Neural cell (in vitro differentiated cells): ENCODE measurements at regions not wholly inside any gene's neighbourhood (a gene's known extent, or its start where the extent isn't known, plus 50 kb on each side); places are given as distances from the start of the nearest gene placed in this dataset.

Experiments used
- H2AFZ ChIP-seq: fragments of 200-600, 300-800 bp; sonication (generic), shearing (Covaris generic); 2 replicates; pipeline ENCODE4 v1.6.0; 2014; ENCODE audit warnings: low read depth, mild to moderate bottlenecking, antibody characterized with exemption, low read length, moderate library complexity
- H3F3A ChIP-seq: fragments of 200-600 bp; shearing (Covaris generic); 2 replicates; pipeline ENCODE4 v1.6.1; 2016; ENCODE audit warnings: mild to moderate bottlenecking, moderate library complexity, mixed read lengths, antibody characterized with exemption, low read length; ENCODE audit not compliant: insufficient read depth, poor library complexity, severe bottlenecking
- H3K27ac ChIP-seq: fragments of 200-600, 300-800 bp; sonication (generic), shearing (Covaris generic); 2 replicates; pipeline ENCODE4 v1.5.1; 2014; ENCODE audit warnings: mild to moderate bottlenecking, low read length, moderate library complexity
- H3K27me3 ChIP-seq: fragments of 300-800, 200-600 bp; sonication (generic), shearing (Covaris generic); 2 replicates; pipeline ENCODE4 v1.6.0; 2014; ENCODE audit warnings: mild to moderate bottlenecking, low read depth, low read length, moderate library complexity; ENCODE audit not compliant: insufficient read depth
- H3K36me3 ChIP-seq: fragments of 300-800, 200-600 bp; sonication (generic), shearing (Covaris generic); 2 replicates; pipeline ENCODE4 v1.5.1; 2014; ENCODE audit warnings: mild to moderate bottlenecking, antibody characterized with exemption, low read length, moderate library complexity; ENCODE audit not compliant: insufficient read depth
- H3K4me2 ChIP-seq: fragments of 300-800, 200-600 bp; sonication (generic), shearing (Covaris generic); 2 replicates; pipeline ENCODE4 v1.6.0; 2014; ENCODE audit warnings: mild to moderate bottlenecking, low read length
- H3K4me3 ChIP-seq: fragments of 300-800, 200-600 bp; sonication (generic), shearing (Covaris generic); 2 replicates; pipeline ENCODE4 v1.5.1; 2014; ENCODE audit warnings: mild to moderate bottlenecking, low read length, moderate library complexity
- H3K79me2 ChIP-seq: fragments of 200-600 bp; shearing (Covaris generic); replicated peaks from 2 replicates; pipeline ENCODE4 v1.6.0; 2014; ENCODE audit warnings: mild to moderate bottlenecking, low read length, moderate library complexity; ENCODE audit not compliant: insufficient read depth
- H3K9ac ChIP-seq: fragments of 300-800, 200-600 bp; sonication (generic), shearing (Covaris generic); 2 replicates; pipeline ENCODE4 v1.6.1; 2016; ENCODE audit warnings: mild to moderate bottlenecking, low read length, mixed read lengths
- H3K9me2 ChIP-seq: fragments of 200-600 bp; shearing (Covaris generic); 2 replicates; pipeline ENCODE4 v1.6.1; 2016; ENCODE audit warnings: mild to moderate bottlenecking, low read length, mixed read lengths; ENCODE audit not compliant: insufficient read depth
- H3K9me3 ChIP-seq: fragments of 200-600, 300-800 bp; sonication (generic), shearing (Covaris generic); 2 replicates; pipeline ENCODE4 v1.6.1; 2016; ENCODE audit warnings: mild to moderate bottlenecking, mixed run types, low read length, moderate library complexity, mixed read lengths
- H4K20me1 ChIP-seq: fragments of 200-600 bp; shearing (Covaris generic); 2 replicates; pipeline ENCODE4 v1.6.1; 2016; ENCODE audit warnings: mild to moderate bottlenecking, mixed run types; ENCODE audit not compliant: insufficient read depth
- CTCF ChIP-seq: fragments of 450-650 bp; IDR thresholded peaks from 2 replicates; pipeline ENCODE4 v1.5.1; 2014; ENCODE audit warnings: antibody characterized with exemption, mild to moderate bottlenecking, moderate library complexity; ENCODE audit not compliant: poor library complexity, severe bottlenecking
- EP300 ChIP-seq: fragments of 450-650 bp; conservative IDR thresholded peaks from 2 replicates; pipeline ENCODE4 v1.6.1; 2014; ENCODE audit warnings: antibody characterized with exemption, mild to moderate bottlenecking, moderate library complexity; ENCODE audit not compliant: poor library complexity, severe bottlenecking
- EZH2 ChIP-seq: fragments of 200-600, 300-800 bp; shearing (Covaris generic), sonication (generic); IDR thresholded peaks from 2 replicates; pipeline ENCODE4 v1.6.1; 2014; ENCODE audit warnings: antibody characterized with exemption, low read length, borderline replicate concordance, mild to moderate bottlenecking; ENCODE audit not compliant: insufficient read depth, poor library complexity, severe bottlenecking
- MXI1 ChIP-seq: fragments of 450-650 bp; conservative IDR thresholded peaks from 2 replicates; pipeline ENCODE4 v1.6.1; 2014; ENCODE audit warnings: antibody characterized with exemption, mild to moderate bottlenecking; ENCODE audit not compliant: poor library complexity, severe bottlenecking
- POLR2AphosphoS5 ChIP-seq: IDR thresholded peaks from 2 replicates; pipeline ENCODE4 v1.6.1; 2012
- RAD21 ChIP-seq: fragments of 450-650 bp; conservative IDR thresholded peaks from 2 replicates; pipeline ENCODE4 v1.6.1; 2014; ENCODE audit warnings: antibody characterized with exemption, mild to moderate bottlenecking, moderate library complexity
- REST ChIP-seq: IDR thresholded peaks from 2 replicates; pipeline ENCODE4 v1.6.1; 2012; ENCODE audit warnings: borderline replicate concordance
- SMC3 ChIP-seq: fragments of 450-650 bp; conservative IDR thresholded peaks from 2 replicates; pipeline ENCODE4 v1.6.1; 2014; ENCODE audit warnings: antibody characterized with exemption, mild to moderate bottlenecking, moderate library complexity; ENCODE audit not compliant: poor library complexity
- TAF1 ChIP-seq: IDR thresholded peaks from 2 replicates; pipeline ENCODE4 v1.6.1; 2012; ENCODE audit warnings: low read depth

- Histone ChIP-seq H3K4me2 (no peak overlapping the region), H2AFZ (no peak overlapping the region), H3K9me3 (no peaks in the 10 kb centered on the region)
Measured at GRCh38 chr6:54587277-54587676, 259.3 kb upstream of the FAM83B start.

GRCh38 chr6:54588176-54588575, 258.4 kb upstream of the FAM83B start:
- Histone ChIP-seq H3K36me3 (no peaks in the 10 kb centered on the region), H4K20me1 (no peaks in the 10 kb centered on the region), H3K9me3 (no peaks in the 10 kb centered on the region), H3K9me2 (no peaks in the 10 kb centered on the region), H3K27ac (no peak overlapping the region), H3F3A (no peaks in the 10 kb centered on the region), H2AFZ (no peak overlapping the region), H3K4me3 (no peak overlapping the region), H3K27me3 (no peaks in the 10 kb centered on the region), H3K9ac (no peak overlapping the region), H3K79me2 (no peaks in the 10 kb centered on the region), H3K4me2 (no peak overlapping the region)
- TF ChIP-seq TAF1 (no peak), EP300 (no peak), SMC3 (no peak), MXI1 (no peak), POLR2AphosphoS5 (no peak), EZH2 (no peak), RAD21 (no peak), CTCF (no peak)

More at GRCh38 chr6:54587277-54587676, 259.3 kb upstream of the FAM83B start:
- TF ChIP-seq TAF1 (no peak), MXI1 (no peak), RAD21 (no peak), POLR2AphosphoS5 (no peak), EZH2 (no peak), CTCF (no peak), REST (no peak)
- no peaks in the 10 kb centered on the region for H3K27me3 ChIP-seq
- H3K36me3 ChIP-seq: no peaks in the 10 kb centered on the region
- H3F3A ChIP-seq: no peaks in the 10 kb centered on the region
- H3K9me2 ChIP-seq: no peaks in the 10 kb centered on the region
- no peaks in the 10 kb centered on the region for H3K79me2 ChIP-seq
- no peaks in the 10 kb centered on the region for H4K20me1 ChIP-seq
- H3K4me3 ChIP-seq: no peak overlapping the region
- no peak overlapping the region for H3K27ac ChIP-seq
- H3K9ac ChIP-seq: no peak overlapping the region
